SJCRH30 (cell line): ENCODE measurements at regions not wholly inside any gene's neighbourhood (a gene's known extent, or its start where the extent isn't known, plus 50 kb on each side); places are given as distances from the start of the nearest gene placed in this dataset.

ENCODE experiments used
- DNase-seq, 2 experiments: peaks; one replicate each; pipeline ENCODE4 v3.0.0-alpha.2; 2015 to 2020
- H3K27ac ChIP-seq: fragments of 250-450 bp; sonication (Bioruptor Pico); 2 replicates; pipeline ENCODE4 v1.5.1; 2020; ENCODE audit warnings: mild to moderate bottlenecking, moderate library complexity
- H3K27me3 ChIP-seq: fragments of 250-450 bp; sonication (Bioruptor Pico); 2 replicates; pipeline ENCODE4 v1.5.1; 2020; ENCODE audit warnings: mild to moderate bottlenecking, moderate library complexity
- H3K36me3 ChIP-seq: fragments of 250-450 bp; sonication (Bioruptor Pico); 2 replicates; pipeline ENCODE4 v1.5.1; 2020; ENCODE audit warnings: mild to moderate bottlenecking, moderate library complexity
- H3K4me1 ChIP-seq: fragments of 250-450 bp; sonication (Bioruptor Pico); 2 replicates; pipeline ENCODE4 v1.5.1; 2020; ENCODE audit warnings: mild to moderate bottlenecking, moderate library complexity
- H3K4me3 ChIP-seq: fragments of 250-450 bp; sonication (Bioruptor Pico); 2 replicates; pipeline ENCODE4 v1.5.1; 2020; ENCODE audit warnings: mild to moderate bottlenecking, moderate library complexity
- H3K9me3 ChIP-seq: fragments of 250-450 bp; sonication (Bioruptor Pico); replicated peaks from 2 replicates; pipeline ENCODE4 v1.5.1; 2020; ENCODE audit warnings: mild to moderate bottlenecking, moderate library complexity

DNA sequence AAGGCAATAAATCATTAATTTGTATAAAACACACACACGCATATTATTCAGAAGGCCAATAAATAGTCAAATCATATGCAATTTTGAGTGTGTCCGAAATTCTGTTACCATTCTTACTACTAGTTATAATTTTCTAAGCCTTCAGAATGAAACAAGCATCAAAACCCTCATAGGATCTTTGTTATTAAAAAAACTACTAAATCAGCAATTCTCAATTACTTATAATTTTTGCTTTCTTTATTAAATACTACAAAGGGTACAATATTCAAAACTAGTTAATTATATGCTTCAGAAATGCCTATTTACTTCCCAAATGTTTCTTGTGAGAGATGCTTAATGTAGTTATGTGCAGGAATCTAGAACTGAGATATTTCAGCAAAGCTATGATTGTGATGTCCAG is 413.1 kb upstream of the KIF2B start:
- H3K27me3 ChIP-seq, result no peaks in the 10 kb centered on the region
- H3K36me3 ChIP-seq, result no peaks in the 10 kb centered on the region
- no peak overlapping the region for H3K4me3 ChIP-seq
- H3K4me1 ChIP-seq, result no peaks in the 10 kb centered on the region
- H3K9me3 ChIP-seq, result no peaks in the 10 kb centered on the region
- no peak for DNase-seq
- H3K27ac ChIP-seq, result no peak overlapping the region

DNA sequence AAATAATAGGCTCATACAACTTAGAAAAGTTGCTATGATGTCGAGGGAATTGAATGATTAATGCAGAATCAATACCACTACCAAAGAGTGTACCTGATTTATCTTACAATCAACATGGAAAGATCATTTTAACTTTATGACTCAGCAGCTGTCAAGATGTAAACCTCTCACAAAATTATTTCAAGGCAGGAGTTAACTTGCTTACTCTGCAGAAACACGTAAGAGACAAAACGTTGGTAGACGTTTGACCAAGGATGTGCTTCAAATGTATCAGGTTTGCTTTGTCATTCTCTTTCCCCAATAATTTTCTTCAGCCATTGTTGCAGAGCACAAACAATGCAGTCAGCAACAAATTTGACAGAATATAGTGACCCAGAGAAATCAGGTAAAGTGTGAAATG is 415.8 kb upstream of the KIF2B start:
- H3K4me1 ChIP-seq, result no peaks in the 10 kb centered on the region
- no peak overlapping the region for H3K27ac ChIP-seq
- no peaks in the 10 kb centered on the region for H3K9me3 ChIP-seq
- DNase-seq, result no peak
- no peak overlapping the region for H3K4me3 ChIP-seq
- no peaks in the 10 kb centered on the region for H3K36me3 ChIP-seq
- H3K27me3 ChIP-seq, result no peaks in the 10 kb centered on the region

DNA sequence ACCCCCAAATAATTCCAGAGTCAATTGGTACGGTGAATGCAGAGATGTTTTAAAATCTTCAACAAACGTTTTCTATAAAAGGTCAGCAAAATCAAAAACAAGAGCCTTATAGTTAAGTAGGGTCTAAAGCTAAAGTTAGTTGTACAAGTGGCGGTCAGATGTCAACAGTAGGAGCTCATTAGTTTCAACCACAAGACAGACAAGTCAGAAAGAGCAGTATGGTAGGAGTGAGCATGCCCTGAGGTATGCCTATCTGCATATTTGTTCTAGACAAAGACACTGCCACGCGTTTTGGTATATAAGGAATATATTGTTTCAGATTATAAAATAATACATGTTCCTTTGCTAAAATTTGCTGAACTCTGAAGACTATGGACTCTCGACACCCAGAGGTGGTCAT is 431.5 kb upstream of the KIF2B start:
- H3K27me3 ChIP-seq, result no peaks in the 10 kb centered on the region

DNA sequence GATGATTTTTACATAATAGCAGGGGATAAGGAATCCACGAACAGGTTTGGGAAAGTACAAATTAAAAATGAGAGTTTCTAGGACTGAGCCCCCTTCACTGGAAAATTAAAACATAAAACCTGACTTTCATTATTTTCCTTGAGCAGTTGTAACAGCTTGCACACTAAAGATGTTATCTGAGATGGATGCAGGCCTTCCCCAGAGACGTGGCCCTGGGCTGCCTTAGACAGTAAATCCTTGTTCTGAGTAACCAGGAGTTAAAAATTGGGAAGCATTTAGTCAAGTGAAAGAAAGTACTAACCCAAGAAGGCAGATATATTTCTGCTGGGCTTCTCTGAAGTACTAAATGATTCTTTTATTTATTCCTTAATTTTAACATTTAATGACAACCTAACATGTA is 432.2 kb upstream of the KIF2B start:
- H3K27ac ChIP-seq, result no peak overlapping the region
- H3K27me3 ChIP-seq, result no peaks in the 10 kb centered on the region
- H3K36me3 ChIP-seq, result no peaks in the 10 kb centered on the region
- DNase-seq, result no peak
- no peak overlapping the region for H3K4me3 ChIP-seq
- H3K4me1 ChIP-seq, result no peaks in the 10 kb centered on the region
- H3K9me3 ChIP-seq, result no peaks in the 10 kb centered on the region

More for the DNA sequence above, 431.5 kb upstream of the KIF2B start:
- no peak overlapping the region for H3K4me3 ChIP-seq
- no peaks in the 10 kb centered on the region for H3K36me3 ChIP-seq
- H3K27ac ChIP-seq, result no peak overlapping the region
- H3K9me3 ChIP-seq, result no peaks in the 10 kb centered on the region
- H3K4me1 ChIP-seq, result no peaks in the 10 kb centered on the region
- no peak for DNase-seq

DNA sequence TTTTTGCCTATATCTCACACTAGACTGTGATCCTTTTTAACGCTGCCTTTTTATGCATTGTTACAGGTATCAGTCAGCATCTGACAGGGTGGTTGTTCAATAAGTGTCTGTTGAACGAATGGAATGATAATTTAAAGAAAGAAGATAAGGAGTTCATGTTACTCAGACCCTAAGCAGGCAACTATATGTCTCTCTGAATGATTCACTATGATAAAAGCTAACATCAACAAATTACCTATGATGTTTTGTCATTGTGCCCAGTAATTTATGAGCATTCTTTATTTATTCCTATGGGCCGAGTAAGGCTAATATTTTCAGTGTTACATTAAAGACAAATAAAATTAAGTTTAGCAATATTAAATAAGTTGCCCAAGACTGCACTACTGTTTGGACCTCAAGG is 435.0 kb upstream of the KIF2B start:
- no peak overlapping the region for H3K4me3 ChIP-seq
- H3K27ac ChIP-seq, result no peak overlapping the region
- H3K9me3 ChIP-seq, result no peaks in the 10 kb centered on the region
- DNase-seq, result no peak
- no peaks in the 10 kb centered on the region for H3K27me3 ChIP-seq
- no peaks in the 10 kb centered on the region for H3K4me1 ChIP-seq
- H3K36me3 ChIP-seq, result no peaks in the 10 kb centered on the region

DNA sequence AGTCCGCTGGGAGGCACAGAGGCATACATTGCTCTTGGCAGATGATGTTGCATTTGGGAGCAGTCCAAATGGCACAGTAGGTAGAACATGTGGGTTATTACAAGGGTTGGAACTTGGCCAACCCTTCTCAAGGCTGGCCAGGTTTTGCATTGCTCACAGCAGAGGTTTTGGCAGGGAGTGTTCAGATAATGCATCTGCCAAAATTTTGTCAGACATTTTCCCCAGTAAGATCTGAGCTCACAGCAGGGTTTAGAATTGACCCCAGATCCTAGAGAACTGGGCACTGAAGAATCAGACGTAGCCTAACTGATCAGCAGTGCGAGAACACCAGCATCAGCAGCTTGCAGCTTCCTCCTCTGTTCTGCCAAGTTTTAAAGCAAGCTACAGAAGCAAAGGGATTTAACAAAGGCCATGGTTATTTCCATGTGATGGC is 468.8 kb upstream of the KIF2B start:
- H3K4me3 ChIP-seq, result no peak overlapping the region
- no peaks in the 10 kb centered on the region for H3K9me3 ChIP-seq
- no peaks in the 10 kb centered on the region for H3K36me3 ChIP-seq
- 0 out of 2 replicates have a peak overlapping the region, but pooled peaks have one; percentile 14 for H3K27ac ChIP-seq
- no peaks in the 10 kb centered on the region for H3K27me3 ChIP-seq
- DNase-seq, result peak; percentile 36 to 60
- no peaks in the 10 kb centered on the region; the same call in 1 of the 2 replicates for H3K4me1 ChIP-seq

DNA sequence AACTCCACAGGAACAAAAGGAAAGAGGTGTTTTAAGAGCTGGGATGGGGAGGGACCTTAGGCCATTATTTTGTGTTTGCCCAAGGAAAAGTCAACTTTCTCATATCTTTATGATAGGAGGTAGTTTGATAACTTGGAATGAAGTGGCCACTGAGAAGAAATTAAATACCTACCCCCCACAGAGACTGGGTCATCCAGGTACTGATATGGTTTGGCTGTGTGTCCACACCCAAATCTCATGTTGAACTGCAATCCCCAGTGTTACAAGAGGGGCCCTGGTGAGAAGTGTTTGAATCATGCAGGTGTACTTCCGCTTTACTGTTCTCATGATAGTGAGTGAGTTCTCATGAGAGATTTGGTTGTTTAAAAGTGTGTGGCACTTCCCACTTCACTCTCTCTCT is 477.9 kb upstream of the KIF2B start:
- Histone ChIP-seq H3K4me1 (no peaks in the 10 kb centered on the region), H3K27me3 (no peaks in the 10 kb centered on the region), H3K9me3 (no peaks in the 10 kb centered on the region), H3K36me3 (no peaks in the 10 kb centered on the region), H3K4me3 (no peak overlapping the region), H3K27ac (no peak overlapping the region)
- DNase-seq, result no peak

DNA sequence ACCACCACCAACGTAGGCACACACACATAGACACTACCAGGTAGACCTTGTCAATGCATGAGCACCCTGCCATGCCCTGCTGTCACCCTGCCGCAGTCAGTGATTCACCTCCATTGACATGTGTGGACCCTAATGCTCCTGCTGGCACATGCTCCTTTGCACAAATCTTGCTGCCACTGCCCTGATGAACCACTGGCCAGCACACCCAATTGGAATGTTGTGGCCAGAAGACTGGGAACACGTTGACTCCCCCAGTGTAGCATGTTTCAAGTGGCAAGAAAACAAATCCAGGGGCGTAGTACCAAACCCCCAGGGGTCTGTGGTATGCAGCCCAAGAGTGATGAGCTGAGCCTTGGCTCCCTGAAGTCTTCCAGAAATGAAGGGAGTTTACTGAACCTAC is 486.4 kb upstream of the KIF2B start:
- H3K27ac ChIP-seq, result no peak overlapping the region
- peak in 1 of 2 experiments; percentile 1 for DNase-seq
- H3K4me3 ChIP-seq, result no peak overlapping the region
- H3K9me3 ChIP-seq, result no peaks in the 10 kb centered on the region
- no peaks in the 10 kb centered on the region for H3K4me1 ChIP-seq
- no peaks in the 10 kb centered on the region for H3K27me3 ChIP-seq
- H3K36me3 ChIP-seq, result no peaks in the 10 kb centered on the region

DNA sequence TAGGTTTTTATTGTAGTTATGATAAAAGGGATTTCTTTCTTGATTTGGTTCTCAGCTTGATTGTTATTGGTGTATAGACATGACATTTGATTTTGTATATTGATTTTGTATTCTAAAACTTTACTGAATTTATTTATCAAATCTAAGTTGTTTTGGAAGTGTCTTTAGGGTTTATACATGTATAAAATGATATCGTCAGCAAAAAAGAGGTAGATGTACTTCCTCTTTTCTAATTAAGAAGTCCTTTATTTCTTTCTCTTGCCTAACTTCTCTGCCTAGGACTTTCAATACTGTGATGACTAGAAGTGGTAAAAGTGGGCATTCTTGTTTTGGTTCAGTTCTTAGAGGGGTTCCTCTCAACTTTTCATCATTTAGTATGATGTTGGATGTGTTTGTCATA is 487.3 kb upstream of the KIF2B start:
- no peaks in the 10 kb centered on the region for H3K9me3 ChIP-seq
- no peaks in the 10 kb centered on the region for H3K27me3 ChIP-seq
- H3K4me3 ChIP-seq, result no peak overlapping the region
- no peak for DNase-seq
- H3K27ac ChIP-seq, result no peak overlapping the region
- H3K4me1 ChIP-seq, result no peaks in the 10 kb centered on the region
- no peaks in the 10 kb centered on the region for H3K36me3 ChIP-seq

DNA sequence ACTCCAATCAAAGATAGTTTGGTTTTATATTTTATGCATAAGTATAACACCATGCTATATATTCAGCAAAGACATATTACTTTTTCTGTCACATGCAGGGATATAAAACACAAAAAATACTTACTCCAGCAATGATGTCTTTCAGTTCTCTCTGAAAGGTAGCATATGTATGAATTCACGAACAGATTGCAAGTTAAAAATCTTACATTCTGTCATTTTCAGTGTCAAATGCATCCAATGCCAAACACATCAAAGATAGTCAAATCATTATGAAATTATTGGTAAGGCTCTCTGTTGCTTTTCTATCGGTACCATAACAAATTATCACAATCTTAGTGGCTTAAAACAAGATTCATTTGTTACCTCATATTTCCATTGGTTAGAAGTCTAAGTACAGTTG is 492.0 kb upstream of the KIF2B start:
- Histone ChIP-seq H3K4me3 (no peak overlapping the region), H3K27ac (no peak overlapping the region), H3K9me3 (no peaks in the 10 kb centered on the region), H3K36me3 (no peaks in the 10 kb centered on the region), H3K27me3 (no peaks in the 10 kb centered on the region), H3K4me1 (no peaks in the 10 kb centered on the region)
- DNase-seq, result no peak

DNA sequence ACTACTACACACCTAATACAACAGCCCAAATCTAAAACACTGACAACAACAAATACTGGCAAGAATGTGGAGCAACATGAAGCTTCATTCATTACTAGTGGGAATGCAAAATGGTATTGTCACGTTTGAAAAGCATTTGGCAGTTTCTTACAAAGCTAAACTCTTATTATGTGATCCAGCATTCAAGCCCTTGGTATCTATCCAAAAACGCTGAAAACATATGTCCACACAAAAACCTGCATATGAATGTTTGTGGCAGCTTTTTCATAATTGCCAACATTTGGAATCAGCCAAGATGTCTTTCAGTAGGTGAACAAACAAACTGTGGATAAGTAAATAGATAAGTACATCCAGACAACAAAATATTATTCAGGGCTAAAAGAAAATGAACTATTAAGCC is 501.1 kb upstream of the KIF2B start:
- no peaks in the 10 kb centered on the region for H3K27me3 ChIP-seq
- H3K27ac ChIP-seq, result no peak overlapping the region
- no peak for DNase-seq
- H3K4me1 ChIP-seq, result no peaks in the 10 kb centered on the region
- no peaks in the 10 kb centered on the region for H3K9me3 ChIP-seq
- no peak overlapping the region for H3K4me3 ChIP-seq
- H3K36me3 ChIP-seq, result no peaks in the 10 kb centered on the region

DNA sequence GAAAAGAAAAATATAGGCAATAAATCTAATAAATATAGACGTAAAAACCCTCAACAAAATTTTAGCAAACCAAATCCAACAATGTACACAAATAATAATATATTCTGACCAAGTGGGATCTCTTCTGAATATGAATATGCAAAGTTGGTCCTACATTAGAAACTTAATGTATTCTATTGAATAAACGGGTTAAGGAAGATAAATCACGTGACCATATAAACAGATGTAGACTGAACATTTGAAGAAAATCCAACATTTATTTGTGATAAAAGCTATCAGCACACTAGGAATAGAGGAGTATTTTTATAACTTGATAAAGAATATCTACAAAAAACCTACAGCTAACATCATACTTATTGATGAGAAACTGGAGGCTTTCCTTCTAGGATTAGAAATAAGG is 502.8 kb upstream of the KIF2B start:
- H3K4me1 ChIP-seq, result no peaks in the 10 kb centered on the region
- H3K27me3 ChIP-seq, result no peaks in the 10 kb centered on the region
- H3K4me3 ChIP-seq, result no peak overlapping the region
- no peak for DNase-seq
- no peak overlapping the region for H3K27ac ChIP-seq
- H3K36me3 ChIP-seq, result no peaks in the 10 kb centered on the region
- no peaks in the 10 kb centered on the region for H3K9me3 ChIP-seq

DNA sequence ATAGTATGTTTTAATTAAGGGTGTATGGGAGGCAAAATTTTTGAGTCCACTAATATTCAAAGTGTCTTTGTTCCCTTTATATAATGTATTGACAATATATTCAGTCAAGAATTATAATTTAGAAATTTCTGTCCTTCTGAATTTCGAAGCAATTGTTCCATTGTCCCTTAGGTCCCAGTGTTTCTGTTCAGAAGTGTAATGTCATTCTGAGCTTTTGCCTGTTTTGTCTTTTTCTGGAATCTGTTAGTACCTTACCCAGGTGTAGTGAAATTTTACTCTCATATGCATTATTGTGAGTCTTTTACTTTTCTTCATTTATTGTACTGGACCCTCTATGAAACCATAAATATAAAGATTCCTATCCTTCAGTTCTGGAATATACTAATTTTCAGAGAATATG is 505.7 kb upstream of the KIF2B start:
- H3K4me3 ChIP-seq, result no peak overlapping the region
- DNase-seq, result no peak
- no peaks in the 10 kb centered on the region for H3K36me3 ChIP-seq
- H3K4me1 ChIP-seq, result no peaks in the 10 kb centered on the region
- no peaks in the 10 kb centered on the region for H3K9me3 ChIP-seq
- no peaks in the 10 kb centered on the region for H3K27me3 ChIP-seq
- H3K27ac ChIP-seq, result no peak overlapping the region

DNA sequence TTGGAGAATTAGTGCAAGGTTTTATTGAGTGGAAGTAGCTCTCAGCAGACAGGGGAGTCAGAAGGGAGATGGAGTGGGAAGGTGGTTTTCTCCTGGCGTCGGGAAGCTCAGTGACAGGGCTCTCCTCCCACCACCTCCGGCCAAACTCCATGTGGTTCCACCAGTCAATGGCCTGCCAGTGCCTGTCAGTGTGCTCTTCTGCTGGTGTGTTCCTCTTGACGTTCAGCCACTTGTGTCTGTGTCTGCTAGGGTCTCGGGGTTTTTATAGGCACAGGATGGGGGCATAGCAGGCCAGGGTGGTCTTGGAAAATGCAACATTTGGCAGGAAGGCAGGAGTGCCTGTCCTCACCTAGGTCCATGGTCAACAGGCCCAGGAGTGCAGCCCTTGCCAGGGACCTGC is 506.7 kb upstream of the KIF2B start:
- no peaks in the 10 kb centered on the region for H3K4me1 ChIP-seq
- no peaks in the 10 kb centered on the region for H3K9me3 ChIP-seq
- H3K27ac ChIP-seq, result no peak overlapping the region
- no peaks in the 10 kb centered on the region for H3K27me3 ChIP-seq
- H3K36me3 ChIP-seq, result no peaks in the 10 kb centered on the region
- H3K4me3 ChIP-seq, result no peak overlapping the region
- no peak for DNase-seq

DNA sequence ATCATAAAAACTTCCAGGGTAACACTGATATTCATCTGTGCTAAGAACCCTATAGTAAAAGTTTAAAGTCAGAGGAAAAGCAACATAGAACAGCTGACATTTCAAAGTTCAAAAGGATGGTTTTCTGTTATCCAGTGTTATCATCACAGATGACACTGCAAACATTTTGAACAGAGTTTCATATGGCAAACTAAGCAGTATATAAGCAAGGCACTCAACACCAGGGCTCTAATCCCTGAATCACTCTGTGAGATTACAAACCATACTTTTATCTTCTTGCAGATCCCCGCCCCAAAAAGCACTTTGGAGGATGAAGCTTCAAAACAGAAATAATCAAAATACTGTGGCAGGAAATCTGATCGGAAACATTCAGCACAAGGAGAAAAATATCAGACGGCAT is 508.2 kb upstream of the KIF2B start:
- no peaks in the 10 kb centered on the region for H3K9me3 ChIP-seq
- no peaks in the 10 kb centered on the region for H3K27me3 ChIP-seq
- no peaks in the 10 kb centered on the region for H3K36me3 ChIP-seq
- H3K27ac ChIP-seq, result no peak overlapping the region
- H3K4me3 ChIP-seq, result no peak overlapping the region
- no peaks in the 10 kb centered on the region for H3K4me1 ChIP-seq
- DNase-seq, result no peak

DNA sequence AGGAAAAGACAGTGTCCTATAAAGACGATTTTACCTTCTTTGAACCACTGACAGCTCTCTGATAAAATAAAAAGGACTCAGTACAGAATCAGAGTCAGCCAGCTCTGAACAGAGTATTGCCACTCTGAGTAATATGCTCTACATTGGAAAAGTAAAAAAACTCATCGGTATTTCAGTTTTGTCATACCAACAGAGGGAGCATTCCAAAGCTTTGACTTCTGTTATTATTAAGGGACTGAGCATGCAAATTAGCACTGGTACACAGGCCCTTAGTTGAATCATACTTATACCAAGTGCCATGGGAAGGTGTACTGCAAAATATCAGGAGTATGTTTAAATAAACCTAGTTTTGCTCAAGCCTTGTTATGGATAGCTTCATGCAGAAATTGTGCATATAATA is 509.0 kb upstream of the KIF2B start:
- Histone ChIP-seq H3K27me3 (no peaks in the 10 kb centered on the region), H3K4me3 (no peak overlapping the region), H3K36me3 (no peaks in the 10 kb centered on the region), H3K9me3 (no peaks in the 10 kb centered on the region), H3K27ac (no peak overlapping the region), H3K4me1 (no peaks in the 10 kb centered on the region)
- no peak for DNase-seq

DNA sequence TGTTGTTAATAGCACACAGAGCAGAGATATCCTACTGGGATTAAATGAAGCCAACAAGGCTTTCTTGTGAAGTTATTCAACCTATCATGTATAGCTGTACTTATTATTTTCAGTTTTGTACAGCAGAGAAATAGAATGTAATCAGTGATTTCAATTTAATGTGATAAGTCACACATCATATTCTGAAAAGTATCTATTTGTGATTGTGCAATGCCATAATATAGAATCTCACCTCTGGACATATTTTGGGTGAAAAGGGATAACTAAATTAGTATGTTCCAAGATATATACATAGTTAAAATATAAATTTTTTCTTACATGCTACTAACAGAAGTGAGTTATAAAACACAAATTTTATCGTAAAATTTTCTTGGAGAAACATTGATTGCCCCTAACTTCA is 544.3 kb upstream of the KIF2B start:
- no peaks in the 10 kb centered on the region for H3K36me3 ChIP-seq
- H3K27ac ChIP-seq, result no peak overlapping the region
- no peaks in the 10 kb centered on the region for H3K9me3 ChIP-seq
- H3K4me1 ChIP-seq, result no peaks in the 10 kb centered on the region
- no peak for DNase-seq
- no peak overlapping the region for H3K4me3 ChIP-seq
- no peaks in the 10 kb centered on the region for H3K27me3 ChIP-seq
